Stimulated activated CD4-positive, alpha-beta T cell treated with anti-CD3 and anti-CD28 coated beads, Interleukin-15, amount 100 ng/mL, for 1 hour (primary cell): ENCODE measurements at regions not wholly inside any gene's neighbourhood (a gene's known extent, or its start where the extent isn't known, plus 50 kb on each side); places are given as distances from the start of the nearest gene placed in this dataset.

Experiments used
- DNase-seq, 2 donors: peaks; one replicate each; pipeline ENCODE4 v3.0.0-alpha.2; 2020; ENCODE audit warnings: low read depth in 1 of 2, low spot score in 1 of 2

GRCh38 chr6:169970306-169970988 lies 219.0 kb downstream of the ERMARD start:
- no peak for DNase-seq

- no peak for DNase-seq
Observed at GRCh38 chr6:169969372-169970099, 218.1 kb downstream of the ERMARD start.

- no peak for DNase-seq
Observed at GRCh38 chr6:169968541-169969270, 217.3 kb downstream of the ERMARD start.

GRCh38 chr6:169967687-169968086 lies 216.3 kb downstream of the ERMARD start:
- no peak for DNase-seq

GRCh38 chr6:169966312-169967181 lies 215.1 kb downstream of the ERMARD start:
- DNase-seq = no peak

- DNase-seq = no peak
Observed at GRCh38 chr6:169965657-169966311, 214.4 kb downstream of the ERMARD start.

GRCh38 chr6:169965239-169965638 lies 213.8 kb downstream of the ERMARD start:
- no peak for DNase-seq

- DNase-seq = no peak
Observed at GRCh38 chr6:169964486-169965180, 213.2 kb downstream of the ERMARD start.

GRCh38 chr6:169963581-169964297 lies 212.3 kb downstream of the ERMARD start:
- DNase-seq = no peak

- DNase-seq = no peak
Observed at GRCh38 chr6:169962604-169963469, 211.4 kb downstream of the ERMARD start.

GRCh38 chr6:169961772-169962561 lies 210.5 kb downstream of the ERMARD start:
- DNase-seq = peak in 1 of 2 donors; percentile 14

GRCh38 chr6:169960886-169961611 lies 209.6 kb downstream of the ERMARD start:
- no peak for DNase-seq

- DNase-seq = no peak
Observed at GRCh38 chr6:169960521-169960885, 209.1 kb downstream of the ERMARD start.

GRCh38 chr6:169960003-169960344 lies 208.6 kb downstream of the ERMARD start:
- DNase-seq = no peak

- DNase-seq = peak in 1 of 2 donors; percentile 30
Observed at GRCh38 chr6:169959136-169960002, 207.9 kb downstream of the ERMARD start.

- no peak for DNase-seq
Observed at GRCh38 chr6:169958510-169958909, 207.1 kb downstream of the ERMARD start.
